Osteoblast (primary cell): ENCODE measurements at regions not wholly inside any gene's neighbourhood (a gene's known extent, or its start where the extent isn't known, plus 50 kb on each side); places are given as distances from the start of the nearest gene placed in this dataset.
"Not testable (repeated sequence)": the region's sequence is repeated elsewhere in the genome, so short reads cannot be mapped to it uniquely, and the experiment has no call there.

Experiments used
- DNase-seq: peaks from one replicate; pipeline ENCODE4 v3.0.0; 2011; ENCODE audit warnings: low spot score, mixed read lengths; ENCODE audit not compliant: insufficient read length; ENCODE audit errors: missing footprints
- H2AFZ ChIP-seq: 2 replicates; pipeline ENCODE4 v1.6.0; 2011; ENCODE audit warnings: mild to moderate bottlenecking, low read length
- H3K27ac ChIP-seq: 2 replicates; pipeline ENCODE4 v1.5.1; 2011; ENCODE audit warnings: mild to moderate bottlenecking, low read depth, low read length, moderate library complexity
- H3K27me3 ChIP-seq: 2 replicates; pipeline ENCODE4 v1.6.0; 2012; ENCODE audit warnings: mild to moderate bottlenecking, control low read depth, inconsistent platforms, low read length, moderate library complexity; ENCODE audit not compliant: insufficient read depth
- H3K36me3 ChIP-seq: 2 replicates; pipeline ENCODE4 v1.5.1; 2011; ENCODE audit warnings: mild to moderate bottlenecking, low read length, control low read depth, moderate library complexity; ENCODE audit not compliant: insufficient read depth
- H3K4me1 ChIP-seq: 2 replicates; pipeline ENCODE4 v1.5.1; 2011; ENCODE audit warnings: mild to moderate bottlenecking, low read length, control low read depth, moderate library complexity; ENCODE audit not compliant: insufficient read depth
- H3K4me2 ChIP-seq: 2 replicates; pipeline ENCODE4 v1.6.0; 2011; ENCODE audit warnings: mild to moderate bottlenecking, low read length; ENCODE audit not compliant: insufficient read depth
- H3K4me3 ChIP-seq: fragments of 200-600 bp; sonication (generic); 3 replicates; pipeline ENCODE4 v1.5.1; 2012; ENCODE audit warnings: mild to moderate bottlenecking, low read length, inconsistent platforms; ENCODE audit not compliant: insufficient read depth
- H3K79me2 ChIP-seq: 2 replicates; pipeline ENCODE4 v1.6.0; 2012; ENCODE audit warnings: mild to moderate bottlenecking, low read length, control low read depth, inconsistent platforms; ENCODE audit not compliant: insufficient read depth
- H3K9me3 ChIP-seq: 2 replicates; pipeline ENCODE4 v1.5.1; 2011; ENCODE audit warnings: low read depth, low read length, control low read depth
- H4K20me1 ChIP-seq: 2 replicates; pipeline ENCODE4 v1.6.0; 2012; ENCODE audit warnings: mild to moderate bottlenecking, low read length, control low read depth; ENCODE audit not compliant: insufficient read depth
- TF ChIP-seq, protein P1 (sequence below): IDR thresholded peaks from 2 replicates; pipeline ENCODE4 v1.5.1; 2011; ENCODE audit warnings: mild to moderate bottlenecking, low read depth, low read length, moderate library complexity; ENCODE audit errors: extremely low read depth

DNA sequence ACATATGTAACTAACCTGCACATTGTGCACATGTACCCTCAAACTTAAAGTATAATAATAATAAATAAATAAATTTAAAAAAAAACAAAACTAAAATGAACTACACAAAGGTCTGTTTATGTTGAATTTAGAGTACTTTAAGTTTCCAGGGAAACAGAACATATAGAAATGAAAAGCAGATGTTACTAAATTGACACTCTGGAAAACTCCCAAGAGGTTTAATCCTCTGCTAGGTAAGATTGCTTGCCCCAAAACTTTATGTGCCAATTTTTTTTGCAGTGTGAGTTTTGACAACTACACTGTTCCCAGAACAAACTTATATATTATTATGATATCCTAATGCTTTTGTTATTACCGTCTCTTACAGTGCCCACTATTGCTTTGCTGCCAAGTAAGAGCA is 134.3 kb upstream of the MRPS30 start:
- no peak for DNase-seq
- no peaks in the 10 kb centered on the region for H3K4me1 ChIP-seq
- TF ChIP-seq, protein P1, sequence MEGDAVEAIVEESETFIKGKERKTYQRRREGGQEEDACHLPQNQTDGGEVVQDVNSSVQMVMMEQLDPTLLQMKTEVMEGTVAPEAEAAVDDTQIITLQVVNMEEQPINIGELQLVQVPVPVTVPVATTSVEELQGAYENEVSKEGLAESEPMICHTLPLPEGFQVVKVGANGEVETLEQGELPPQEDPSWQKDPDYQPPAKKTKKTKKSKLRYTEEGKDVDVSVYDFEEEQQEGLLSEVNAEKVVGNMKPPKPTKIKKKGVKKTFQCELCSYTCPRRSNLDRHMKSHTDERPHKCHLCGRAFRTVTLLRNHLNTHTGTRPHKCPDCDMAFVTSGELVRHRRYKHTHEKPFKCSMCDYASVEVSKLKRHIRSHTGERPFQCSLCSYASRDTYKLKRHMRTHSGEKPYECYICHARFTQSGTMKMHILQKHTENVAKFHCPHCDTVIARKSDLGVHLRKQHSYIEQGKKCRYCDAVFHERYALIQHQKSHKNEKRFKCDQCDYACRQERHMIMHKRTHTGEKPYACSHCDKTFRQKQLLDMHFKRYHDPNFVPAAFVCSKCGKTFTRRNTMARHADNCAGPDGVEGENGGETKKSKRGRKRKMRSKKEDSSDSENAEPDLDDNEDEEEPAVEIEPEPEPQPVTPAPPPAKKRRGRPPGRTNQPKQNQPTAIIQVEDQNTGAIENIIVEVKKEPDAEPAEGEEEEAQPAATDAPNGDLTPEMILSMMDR: no peak
- H3K36me3 ChIP-seq: no peaks in the 10 kb centered on the region
- no peak overlapping the region for H2AFZ ChIP-seq
- H4K20me1 ChIP-seq: no peaks in the 10 kb centered on the region
- no peaks in the 10 kb centered on the region for H3K79me2 ChIP-seq
- peaks cover 4% of the 10 kb centered on the region for H3K9me3 ChIP-seq
- no peak overlapping the region for H3K27ac ChIP-seq
- no peaks in the 10 kb centered on the region for H3K27me3 ChIP-seq
- H3K4me3 ChIP-seq: no peak overlapping the region
- no peak overlapping the region for H3K4me2 ChIP-seq

DNA sequence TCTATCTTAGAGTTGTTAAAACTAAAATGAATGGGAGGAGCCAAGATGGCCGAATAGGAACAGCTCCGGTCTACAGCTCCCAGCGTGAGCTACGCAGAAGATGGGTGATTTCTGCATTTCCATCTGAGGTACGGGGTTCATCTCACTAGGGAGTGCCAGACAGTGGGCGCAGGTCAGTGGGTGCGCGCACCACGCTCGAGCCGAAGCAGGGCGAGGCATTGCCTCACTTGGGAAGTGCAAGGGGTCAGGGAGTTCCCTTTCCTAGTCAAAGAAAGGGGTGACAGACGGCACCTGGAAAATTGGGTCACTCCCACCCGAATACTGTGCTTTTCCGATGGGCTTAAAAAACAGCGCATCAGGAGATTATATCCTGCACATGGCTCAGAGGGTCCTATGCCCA is 140.3 kb upstream of the MRPS30 start:
- H3K27ac ChIP-seq: not testable (repeated sequence)

DNA sequence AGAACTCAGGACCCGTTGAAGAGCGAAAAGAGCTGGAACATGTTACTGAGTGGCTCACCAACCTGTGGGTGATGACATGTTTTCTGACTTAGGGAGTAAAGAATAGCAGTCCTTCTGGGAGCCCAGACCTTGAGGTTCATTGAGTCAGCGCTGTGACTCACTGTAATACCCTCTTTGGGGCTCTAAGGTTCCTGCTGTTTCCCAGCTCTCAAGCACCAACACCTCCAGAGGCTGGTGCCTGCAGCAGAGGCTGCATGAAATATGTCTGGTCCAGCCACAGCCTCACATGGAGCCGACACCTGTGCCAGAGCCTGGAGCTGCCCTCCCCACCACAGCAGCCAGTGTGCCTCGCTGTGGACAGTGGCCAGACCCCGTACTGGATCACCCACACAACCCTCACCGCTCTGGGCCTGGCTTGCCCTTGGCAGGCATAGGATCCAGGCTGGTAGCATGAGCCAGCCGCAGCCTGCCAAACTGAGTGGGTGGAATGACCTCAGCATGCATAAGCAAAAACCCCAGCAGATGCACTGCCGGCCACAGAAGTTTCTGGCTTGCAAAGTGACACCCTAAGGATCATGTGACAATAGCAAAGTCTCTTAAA is 143.5 kb upstream of the MRPS30 start:
- Histone ChIP-seq H3K4me3 (no peak overlapping the region), H3K4me2 (peak overlapping the region; percentile 32), H3K9me3 (no peaks in the 10 kb centered on the region), H4K20me1 (no peaks in the 10 kb centered on the region), H3K36me3 (no peaks in the 10 kb centered on the region), H3K79me2 (no peaks in the 10 kb centered on the region), H3K27me3 (no peaks in the 10 kb centered on the region), H2AFZ (peak overlapping the region; percentile 56), H3K4me1 (no peaks in the 10 kb centered on the region), H3K27ac (peak overlapping the region; percentile 77)
- TF ChIP-seq, protein P1: no peak
- peak; percentile 74 for DNase-seq

More for the DNA sequence above, 140.3 kb upstream of the MRPS30 start:
- not testable (repeated sequence) for H3K79me2 ChIP-seq, H4K20me1 ChIP-seq, H3K27me3 ChIP-seq, DNase-seq, H2AFZ ChIP-seq, H3K4me2 ChIP-seq, H3K9me3 ChIP-seq, H3K4me3 ChIP-seq, H3K36me3 ChIP-seq, H3K4me1 ChIP-seq

DNA sequence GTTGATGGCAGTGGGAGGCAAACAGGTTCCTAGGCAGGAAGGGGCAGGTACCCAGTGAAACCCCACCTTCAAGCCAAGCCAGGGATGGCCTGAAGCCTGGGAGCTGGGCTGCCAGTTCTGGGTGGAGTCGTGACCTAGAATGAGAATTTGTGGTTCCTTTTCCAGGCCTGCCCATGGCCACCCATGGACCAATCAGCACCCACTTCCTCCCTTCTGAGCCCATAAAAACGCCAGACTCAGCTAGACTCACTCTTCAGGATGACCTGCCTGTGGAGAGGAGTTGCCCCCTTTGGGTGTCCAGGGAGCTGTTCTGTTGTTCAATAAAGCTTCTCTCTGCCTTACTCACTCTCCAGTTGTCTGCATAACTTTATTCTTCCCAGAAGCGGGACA is 144.0 kb upstream of the MRPS30 start:
- H3K36me3 ChIP-seq: no peaks in the 10 kb centered on the region
- H3K79me2 ChIP-seq: no peaks in the 10 kb centered on the region
- peak; percentile 70 for DNase-seq
- no peaks in the 10 kb centered on the region for H3K9me3 ChIP-seq
- H2AFZ ChIP-seq: peak overlapping the region; percentile 6
- H3K4me1 ChIP-seq: no peaks in the 10 kb centered on the region
- peak overlapping the region; percentile 77 for H3K27ac ChIP-seq
- TF ChIP-seq, protein P1: no peak
- no peak overlapping the region for H3K4me3 ChIP-seq
- no peaks in the 10 kb centered on the region for H3K27me3 ChIP-seq
- no peaks in the 10 kb centered on the region for H4K20me1 ChIP-seq
- H3K4me2 ChIP-seq: peak overlapping the region; percentile 18
